GM21786 (cell line): ENCODE measurements at regions not wholly inside any gene's neighbourhood (a gene's known extent, or its start where the extent isn't known, plus 50 kb on each side); places are given as distances from the start of the nearest gene placed in this dataset.

Source experiments
- ATAC-seq: cut with Tn5 transposase; IDR thresholded peaks from one replicate; pipeline ENCODE4 v1.9.1; 2021; ENCODE audit not compliant: unreplicated experiment

- no peak for ATAC-seq
These were observed 449.5 kb downstream of the VRK1 start for GRCh38 chr14:97246648-97247047.

- no peak for ATAC-seq
These were observed 451.8 kb downstream of the VRK1 start for GRCh38 chr14:97248973-97249372.

- no peak for ATAC-seq
These were observed 453.7 kb downstream of the VRK1 start for GRCh38 chr14:97250931-97251330.

- ATAC-seq, result no peak
These were observed 454.4 kb downstream of the VRK1 start for GRCh38 chr14:97251491-97252155.

GRCh38 chr14:97253756-97254155 is 456.6 kb downstream of the VRK1 start:
- ATAC-seq, result no peak

GRCh38 chr14:97262336-97262735 is 465.2 kb downstream of the VRK1 start:
- ATAC-seq, result no peak

GRCh38 chr14:97264516-97265230 is 467.5 kb downstream of the VRK1 start:
- ATAC-seq, result no peak

- no peak for ATAC-seq
These were observed 469.5 kb downstream of the VRK1 start for GRCh38 chr14:97266653-97267052.

GRCh38 chr14:97267509-97267908 is 470.3 kb downstream of the VRK1 start:
- no peak for ATAC-seq

GRCh38 chr14:97268097-97268496 is 470.9 kb downstream of the VRK1 start:
- no peak for ATAC-seq

GRCh38 chr14:97270308-97270707 is 473.1 kb downstream of the VRK1 start:
- no peak for ATAC-seq

- ATAC-seq, result no peak
These were observed 474.3 kb downstream of the VRK1 start for GRCh38 chr14:97271451-97271960.

- ATAC-seq, result no peak
These were observed 476.4 kb downstream of the VRK1 start for GRCh38 chr14:97273540-97273939.

GRCh38 chr14:97274626-97275025 is 477.4 kb downstream of the VRK1 start:
- no peak for ATAC-seq

GRCh38 chr14:97275276-97275675 is 478.1 kb downstream of the VRK1 start:
- no peak for ATAC-seq

- ATAC-seq, result no peak
These were observed 479.4 kb downstream of the VRK1 start for GRCh38 chr14:97276573-97276972.

GRCh38 chr14:97277711-97278110 is 480.5 kb downstream of the VRK1 start:
- no peak for ATAC-seq

GRCh38 chr14:97280526-97280925 is 483.3 kb downstream of the VRK1 start:
- no peak for ATAC-seq

GRCh38 chr14:97281741-97282140 is 484.6 kb downstream of the VRK1 start:
- no peak for ATAC-seq

GRCh38 chr14:97282210-97283004 is 485.2 kb downstream of the VRK1 start:
- ATAC-seq, result no peak

- ATAC-seq, result no peak
These were observed 485.8 kb downstream of the VRK1 start for GRCh38 chr14:97283005-97283403.

GRCh38 chr14:97283426-97283825 is 486.2 kb downstream of the VRK1 start:
- no peak for ATAC-seq
